ENCODE measurements at regions not wholly inside any gene's neighbourhood (a gene's known extent, or its start where the extent isn't known, plus 50 kb on each side); places are given as distances from the start of the nearest gene placed in this dataset.
"Not testable (repeated sequence)": the region's sequence is repeated elsewhere in the genome, so short reads cannot be mapped to it uniquely, and the experiment has no call there.

DNA sequence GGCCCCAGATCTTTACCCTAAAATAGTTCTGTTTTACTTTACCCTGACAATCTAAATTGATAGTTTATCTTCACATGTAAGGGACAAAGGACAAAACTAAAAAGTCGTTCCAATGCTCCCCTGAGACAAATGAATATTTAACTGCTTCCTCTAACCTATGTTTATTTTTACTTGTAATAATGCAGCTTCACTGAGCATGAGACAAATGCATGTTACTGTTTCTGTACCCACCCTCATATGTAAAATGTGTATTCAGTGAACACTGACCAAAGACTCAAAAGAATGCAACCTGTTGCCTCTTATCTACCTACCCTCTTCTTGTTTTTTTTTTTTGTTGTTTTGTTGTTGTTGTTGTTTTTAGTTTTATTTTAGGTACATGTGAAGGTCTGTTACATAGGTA, 1570.9 kb upstream of the SLC39A10 start:
- in situ Hi-C loops (cut with HindIII; ENCODE audit: low pct_unique_long_range_greater_than_20kb, low sequenced_read_pairs): no loop called here
- DNase-seq (ENCODE audit: low read depth, low spot score): no peak

DNA sequence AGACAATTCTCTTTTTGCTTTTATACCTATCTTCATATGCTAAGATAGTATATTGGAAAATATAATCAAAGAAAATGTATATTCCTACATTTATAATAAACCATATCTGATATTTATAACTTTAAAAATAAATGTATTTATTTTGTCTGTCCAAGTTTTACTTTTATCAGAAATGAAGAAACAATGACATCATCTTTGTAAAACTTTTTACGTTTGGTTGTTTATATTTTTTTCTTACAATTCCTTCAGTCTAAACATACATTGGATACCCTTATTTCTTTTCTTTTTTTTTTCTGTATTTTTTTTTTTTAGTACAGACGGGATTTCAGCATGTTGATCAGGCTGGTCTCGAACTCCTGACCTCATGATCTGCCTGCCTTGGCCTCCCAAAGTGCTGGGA, 1577.0 kb upstream of the SLC39A10 start:
- no peak for DNase-seq (ENCODE audit: low read depth, low spot score)
- in situ Hi-C loops (cut with HindIII; ENCODE audit: low pct_unique_long_range_greater_than_20kb, low sequenced_read_pairs): no loop called here

DNA sequence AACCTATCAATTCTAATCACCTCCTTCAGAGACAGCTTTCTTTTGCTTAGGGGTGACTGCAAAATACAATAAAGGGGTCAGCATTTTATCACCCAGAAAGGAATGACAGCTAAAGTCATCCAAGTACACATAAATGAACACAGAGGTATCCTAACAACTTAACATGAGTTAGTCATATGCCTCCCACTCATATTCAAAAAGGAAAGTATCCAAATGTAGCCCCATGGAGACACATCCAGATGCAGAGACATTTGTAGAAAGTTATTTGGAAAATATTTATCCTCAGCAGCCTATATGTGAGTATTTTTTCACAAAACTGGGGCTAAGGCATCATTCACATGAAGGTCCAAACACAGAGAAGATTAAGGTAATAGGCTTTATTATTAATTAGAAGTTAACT, 1579.7 kb upstream of the SLC39A10 start:
- in situ Hi-C loops (cut with HindIII; ENCODE audit: low pct_unique_long_range_greater_than_20kb, low sequenced_read_pairs): no loop called here
- DNase-seq (ENCODE audit: low read depth, low spot score): no peak

DNA sequence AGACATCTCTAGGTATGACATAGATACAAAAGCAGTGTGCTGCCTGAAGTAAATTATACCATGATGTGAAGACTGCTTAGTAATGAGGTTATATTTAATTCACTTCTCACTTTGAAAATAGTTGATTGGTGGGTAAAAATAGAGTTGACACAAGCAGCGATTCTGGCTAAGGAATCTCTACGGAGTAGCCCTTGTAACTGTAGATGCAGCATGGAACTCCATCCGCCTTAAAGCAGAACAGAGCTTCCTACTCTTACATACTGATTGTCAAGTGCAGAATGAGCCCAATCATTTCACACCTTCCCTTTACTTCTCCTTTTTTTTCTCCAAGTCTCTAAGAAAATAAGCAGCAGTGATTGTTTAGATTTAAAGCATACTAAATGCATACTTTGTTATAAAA, 1594.6 kb upstream of the SLC39A10 start:
- no peak for DNase-seq (ENCODE audit: low read depth, low spot score)
- in situ Hi-C loops (cut with HindIII; ENCODE audit: low pct_unique_long_range_greater_than_20kb, low sequenced_read_pairs): no loop called here

DNA sequence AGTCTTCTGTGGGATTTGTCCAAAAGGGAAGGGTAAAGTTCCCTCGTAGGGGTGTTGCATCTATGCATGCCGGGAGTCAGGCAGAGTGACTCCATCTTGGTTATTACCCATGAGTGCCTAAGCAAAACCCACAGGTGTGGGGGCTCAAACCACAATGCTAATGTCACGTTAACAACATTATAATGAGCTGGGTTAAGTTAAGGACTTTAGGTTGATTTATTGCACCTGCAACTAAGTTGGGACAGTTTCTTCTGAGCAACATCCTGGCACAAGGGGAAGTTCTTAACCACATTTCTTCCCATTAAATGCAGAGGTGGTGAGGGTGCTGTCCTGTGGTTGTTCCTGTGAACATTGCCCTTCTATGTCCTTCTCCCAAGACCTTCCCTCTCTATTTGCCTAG, 1596.8 kb upstream of the SLC39A10 start:
- no peak for DNase-seq (ENCODE audit: low read depth, low spot score)
- in situ Hi-C loops (cut with HindIII; ENCODE audit: low pct_unique_long_range_greater_than_20kb, low sequenced_read_pairs): no loop called here

DNA sequence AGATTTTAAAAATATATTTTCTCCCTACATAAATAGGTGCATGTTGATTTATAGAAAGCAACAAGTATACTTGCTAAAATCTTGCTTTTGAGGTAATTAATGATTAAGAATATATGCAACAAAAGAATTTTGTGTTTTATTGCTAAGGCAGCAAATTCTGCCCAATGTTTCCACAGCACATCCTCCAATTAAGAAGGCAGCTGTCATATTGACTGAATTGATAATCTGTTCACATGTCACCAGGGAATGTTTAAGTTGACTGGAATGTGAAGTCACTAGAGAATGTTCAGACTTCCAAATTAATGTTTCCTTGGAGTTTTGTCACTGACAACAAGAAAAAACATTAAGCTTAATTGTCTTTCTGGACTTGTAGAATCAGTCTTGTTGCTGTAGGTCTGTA, 1602.7 kb upstream of the SLC39A10 start:
- in situ Hi-C loops (cut with HindIII; ENCODE audit: low pct_unique_long_range_greater_than_20kb, low sequenced_read_pairs): no loop called here

DNA sequence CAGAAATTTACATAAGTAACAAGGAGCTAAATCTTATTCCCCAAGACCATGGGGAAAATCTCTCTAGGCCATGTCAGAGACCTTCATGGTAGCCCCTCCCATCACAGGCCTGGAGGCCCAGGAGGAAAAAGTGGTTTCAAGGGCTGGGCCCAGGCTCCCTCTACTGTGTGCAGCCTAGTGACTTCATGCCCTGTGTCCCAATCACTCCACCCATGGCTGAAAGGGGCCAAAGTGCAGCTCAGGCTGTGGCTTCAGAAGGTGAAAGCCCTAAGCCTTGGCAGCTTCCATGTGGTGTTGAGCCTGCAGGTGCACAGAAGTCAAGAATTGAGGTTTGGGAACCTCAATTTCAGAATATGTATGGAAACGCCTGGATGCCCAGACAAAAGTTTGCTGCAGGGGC, 1612.7 kb upstream of the SLC39A10 start:
- DNase-seq (ENCODE audit: low read depth, low spot score): no peak
- in situ Hi-C loops (cut with HindIII; ENCODE audit: low pct_unique_long_range_greater_than_20kb, low sequenced_read_pairs): no loop called here

More for the DNA sequence above, 1602.7 kb upstream of the SLC39A10 start:
- DNase-seq (ENCODE audit: low read depth, low spot score): no peak

DNA sequence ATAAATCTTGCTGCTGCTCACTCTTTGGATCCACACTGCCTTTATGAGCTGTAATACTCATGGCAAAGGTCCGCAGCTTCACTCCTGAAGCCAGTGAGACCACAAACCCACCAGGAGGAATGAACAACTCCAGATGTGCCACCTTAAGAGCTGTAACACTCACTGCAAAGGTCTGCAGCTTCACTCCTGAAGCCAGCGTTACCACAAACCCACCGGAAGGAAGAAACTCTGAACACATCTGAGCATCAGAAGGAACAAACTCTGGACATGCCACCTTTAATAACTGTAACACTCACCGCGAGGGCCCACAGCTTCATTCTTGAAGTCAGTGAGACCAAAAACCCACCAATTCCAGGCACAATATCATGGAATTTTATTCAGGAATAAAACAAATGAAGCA, 1635.9 kb upstream of the SLC39A10 start:
- in situ Hi-C loops (cut with HindIII; ENCODE audit: low pct_unique_long_range_greater_than_20kb, low sequenced_read_pairs); DNase-seq (ENCODE audit: low read depth, low spot score): not testable (repeated sequence)

DNA sequence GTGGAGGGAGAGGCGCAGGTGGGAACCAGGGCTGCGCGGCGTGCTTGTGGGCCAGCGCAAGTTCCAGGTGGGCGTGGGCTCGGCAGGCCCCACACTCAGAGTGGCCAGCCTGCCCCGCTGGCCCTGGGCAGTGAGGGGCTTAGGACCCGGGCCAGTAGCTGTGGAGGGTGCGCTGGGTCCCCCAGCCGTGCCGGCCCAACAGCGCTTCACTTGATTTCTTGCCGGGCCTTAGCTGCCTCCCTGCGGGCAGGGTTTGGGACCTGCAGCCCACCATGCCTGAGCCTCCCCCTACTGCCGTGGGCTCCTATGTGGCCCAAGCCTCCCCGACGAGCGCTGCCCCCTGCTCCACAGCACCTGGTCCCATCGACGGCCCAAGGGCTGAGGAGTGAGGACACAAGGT, 1636.9 kb upstream of the SLC39A10 start:
- no peak for DNase-seq (ENCODE audit: low read depth, low spot score)
- in situ Hi-C loops (cut with HindIII; ENCODE audit: low pct_unique_long_range_greater_than_20kb, low sequenced_read_pairs): no loop called here

DNA sequence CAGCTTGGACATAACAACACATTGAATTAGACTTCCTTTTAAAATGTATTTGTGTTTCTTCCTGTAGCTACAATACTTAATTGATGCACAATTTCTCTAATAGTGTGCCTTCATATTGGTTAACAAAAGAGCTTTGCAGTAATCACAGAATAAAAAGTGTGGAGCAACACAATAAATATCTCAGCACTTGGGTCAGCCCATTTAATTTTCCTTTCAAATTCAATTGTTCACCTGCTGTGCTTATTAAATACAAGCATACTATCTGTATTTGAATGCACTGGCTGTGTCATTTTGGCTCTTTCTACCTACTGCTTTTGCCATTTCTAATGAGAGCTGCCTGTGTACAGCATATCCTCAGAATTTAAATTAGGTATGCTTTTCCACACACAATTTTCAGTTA, 1641.3 kb upstream of the SLC39A10 start:
- no peak for DNase-seq (ENCODE audit: low read depth, low spot score)
- in situ Hi-C loops (cut with HindIII; ENCODE audit: low pct_unique_long_range_greater_than_20kb, low sequenced_read_pairs): no loop called here

DNA sequence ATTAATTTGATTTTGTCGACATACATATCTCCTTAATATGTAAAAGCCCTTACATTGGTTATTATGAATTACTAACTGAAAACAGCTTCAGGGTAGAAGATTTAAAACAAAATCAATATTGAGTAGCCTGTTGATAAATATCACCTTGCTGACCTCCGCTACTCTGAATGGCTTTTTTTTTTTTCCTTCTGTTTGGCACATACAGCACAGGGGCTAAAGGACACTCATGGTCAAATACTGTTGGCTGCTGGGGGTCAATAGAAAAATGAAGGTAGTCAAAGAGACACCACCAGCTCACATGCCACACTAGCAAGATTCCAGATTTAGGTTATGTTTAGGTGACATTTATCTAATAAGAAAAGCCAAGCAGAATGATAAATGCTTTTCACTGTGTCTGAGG, 1642.4 kb upstream of the SLC39A10 start:
- no peak for DNase-seq (ENCODE audit: low read depth, low spot score)
- in situ Hi-C loops (cut with HindIII; ENCODE audit: low pct_unique_long_range_greater_than_20kb, low sequenced_read_pairs): no loop called here

DNA sequence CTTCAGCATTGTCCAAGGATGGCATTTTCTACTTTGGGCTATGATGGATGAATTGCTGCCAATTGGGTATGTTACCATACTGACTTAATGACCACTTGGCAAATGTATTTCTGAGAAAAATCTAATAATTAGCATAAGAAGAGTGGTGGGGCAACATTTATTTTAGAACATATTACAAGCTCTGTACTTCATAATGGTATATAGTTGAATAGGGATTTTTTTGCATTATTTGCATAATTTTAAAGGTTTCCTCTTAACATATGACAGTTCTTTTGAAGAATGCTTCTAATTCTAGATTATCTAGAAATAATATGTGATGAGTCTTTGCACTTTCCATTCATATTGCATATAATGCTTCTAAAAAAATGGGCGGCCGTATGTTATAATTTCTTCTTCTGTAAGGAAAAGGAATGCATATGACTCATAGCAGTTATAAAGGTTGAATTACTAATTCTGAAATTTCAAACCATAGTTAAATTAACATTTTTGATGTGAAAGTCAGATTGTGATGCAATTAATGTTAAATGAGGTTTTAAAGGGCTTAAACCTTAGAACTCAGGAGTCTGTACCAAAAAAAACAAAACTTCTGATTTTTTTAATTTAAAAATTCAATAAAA, 1652.3 kb upstream of the SLC39A10 start:
- in situ Hi-C loops (cut with HindIII; ENCODE audit: low pct_unique_long_range_greater_than_20kb, low sequenced_read_pairs): no loop called here
- no peak for DNase-seq (ENCODE audit: low read depth, low spot score)

DNA sequence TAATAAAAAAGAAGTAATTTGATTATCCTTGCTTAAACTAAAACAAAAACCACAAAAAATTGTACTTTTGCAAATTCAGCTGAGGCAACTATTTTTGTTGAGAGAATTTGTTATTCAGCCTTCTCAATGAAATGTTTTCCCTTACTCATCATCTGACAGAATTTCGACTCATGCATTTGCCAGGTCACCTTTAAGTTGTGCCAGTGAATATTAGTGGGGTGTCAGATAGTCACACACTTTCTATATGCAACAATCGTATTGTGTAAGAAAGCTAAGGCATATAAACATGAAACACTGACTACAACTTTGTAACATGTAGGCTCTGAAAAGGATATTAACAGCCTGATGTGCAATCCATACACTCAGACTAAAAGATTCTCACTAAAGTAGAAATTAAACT, 1653.1 kb upstream of the SLC39A10 start:
- DNase-seq (ENCODE audit: low read depth, low spot score): no peak
- in situ Hi-C loops (cut with HindIII; ENCODE audit: low pct_unique_long_range_greater_than_20kb, low sequenced_read_pairs): no loop called here

DNA sequence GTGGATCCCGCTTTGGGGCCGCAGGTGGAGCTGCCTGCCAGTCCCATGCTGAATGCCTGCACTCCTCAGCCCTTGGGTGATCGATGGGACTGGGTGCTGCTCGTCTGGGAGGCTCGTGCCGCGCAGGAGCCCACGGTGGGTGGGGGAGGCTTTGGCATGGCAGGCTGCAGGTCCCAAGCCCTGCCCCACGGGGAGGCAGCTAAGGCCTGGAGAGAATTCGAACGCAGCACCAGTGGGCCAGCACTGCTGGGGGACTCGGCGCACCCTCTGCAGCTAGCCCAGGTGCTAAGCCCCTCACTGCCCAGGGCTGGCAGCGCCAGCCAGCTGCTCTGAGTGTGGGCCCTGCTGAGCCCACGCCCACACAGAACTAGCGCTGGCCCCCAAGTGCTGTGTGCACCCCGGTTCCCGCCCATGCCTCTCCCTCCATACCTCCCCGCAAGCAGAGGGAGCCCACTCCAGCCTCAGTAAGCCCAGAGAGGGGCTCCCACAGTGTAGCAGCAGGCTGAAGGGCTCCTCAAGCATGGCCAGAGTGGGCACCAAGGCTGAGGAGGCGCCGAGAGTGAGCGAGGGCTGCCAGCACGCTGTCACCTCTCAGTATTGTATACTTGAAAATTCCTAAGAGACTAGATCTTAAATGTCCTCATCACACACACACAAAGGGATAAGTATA, 1654.2 kb upstream of the SLC39A10 start:
- DNase-seq (ENCODE audit: low read depth, low spot score): no peak
- in situ Hi-C loops (cut with HindIII; ENCODE audit: low pct_unique_long_range_greater_than_20kb, low sequenced_read_pairs): no loop called here

DNA sequence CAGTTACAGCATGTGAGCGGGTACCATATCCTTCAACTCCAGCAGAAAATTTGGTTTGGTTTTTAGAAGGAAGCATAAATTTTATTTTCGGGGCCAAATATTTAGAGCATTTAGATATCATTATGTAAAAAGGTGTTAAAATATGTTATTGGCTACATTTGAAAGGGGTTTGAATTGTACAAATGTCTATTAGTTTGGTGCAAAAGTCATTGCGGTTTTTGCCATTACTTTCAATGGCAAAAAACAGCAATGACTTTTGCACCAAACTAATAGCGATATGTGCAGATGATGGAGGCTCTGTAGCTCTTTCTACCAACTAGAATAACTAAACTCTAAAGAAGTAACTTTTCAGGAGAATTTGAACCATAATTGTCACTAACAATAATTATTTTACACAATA, 1666.2 kb upstream of the SLC39A10 start:
- no peak for DNase-seq (ENCODE audit: low read depth, low spot score)
- in situ Hi-C loops (cut with HindIII; ENCODE audit: low pct_unique_long_range_greater_than_20kb, low sequenced_read_pairs): no loop called here

DNA sequence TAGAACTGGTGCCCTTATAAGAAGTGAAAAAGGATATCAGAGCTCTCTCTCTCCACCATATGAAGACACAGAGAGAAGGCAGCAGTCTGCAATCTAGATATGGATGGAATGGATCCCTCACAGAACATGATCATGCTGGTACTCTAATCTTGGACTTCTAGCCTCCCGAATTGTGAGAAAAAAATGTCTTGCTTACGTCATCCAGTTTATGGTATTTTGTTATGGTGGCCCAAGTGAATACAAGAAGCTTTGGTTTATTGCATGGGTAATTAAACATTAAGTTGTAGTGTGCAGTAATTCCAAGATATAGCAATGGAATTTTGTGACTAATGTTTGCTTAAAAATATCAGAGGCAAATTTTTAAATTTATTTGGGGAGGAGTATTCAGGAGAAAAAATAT, 1667.4 kb upstream of the SLC39A10 start:
- in situ Hi-C loops (cut with HindIII; ENCODE audit: low pct_unique_long_range_greater_than_20kb, low sequenced_read_pairs): no loop called here
- no peak for DNase-seq (ENCODE audit: low read depth, low spot score)

DNA sequence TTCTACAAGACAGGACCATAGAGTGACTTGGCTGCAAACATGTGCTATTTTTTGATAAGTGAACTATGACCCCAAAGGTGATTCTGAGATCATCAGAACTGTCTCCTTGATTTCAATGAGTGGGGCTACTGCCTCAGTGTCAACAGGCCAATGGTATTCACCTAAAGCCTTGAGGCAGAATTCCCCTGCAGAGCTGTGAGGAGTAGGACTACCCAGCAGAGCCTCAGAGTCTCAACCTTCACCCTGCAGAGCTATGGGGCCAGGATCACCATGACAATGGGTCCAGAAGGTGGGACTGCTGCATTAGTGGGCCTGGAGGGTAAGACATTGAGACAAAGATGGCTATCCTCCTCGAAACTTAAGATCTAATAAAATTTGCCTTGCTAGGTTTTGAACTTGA, 1668.2 kb upstream of the SLC39A10 start:
- DNase-seq (ENCODE audit: low read depth, low spot score): no peak
- in situ Hi-C loops (cut with HindIII; ENCODE audit: low pct_unique_long_range_greater_than_20kb, low sequenced_read_pairs): no loop called here

DNA sequence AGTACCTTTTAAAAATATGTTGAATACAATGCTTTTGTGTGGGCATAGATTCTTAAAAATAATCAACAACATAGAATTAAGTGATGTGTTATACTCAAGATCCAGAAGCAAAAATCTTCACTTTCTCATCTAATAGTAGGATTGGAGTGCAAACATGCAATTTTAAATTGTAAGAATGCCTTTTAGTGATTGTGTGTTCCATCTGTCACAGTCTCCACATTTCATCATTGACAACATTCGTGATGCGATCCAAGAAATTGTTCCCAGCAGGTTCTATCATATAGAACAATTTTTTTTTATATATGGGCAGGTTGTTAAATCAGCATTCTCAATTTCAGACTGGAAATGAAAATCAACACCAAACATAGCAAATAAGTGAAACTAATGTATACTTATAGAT, 1671.8 kb upstream of the SLC39A10 start:
- no peak for DNase-seq (ENCODE audit: low read depth, low spot score)
- in situ Hi-C loops (cut with HindIII; ENCODE audit: low pct_unique_long_range_greater_than_20kb, low sequenced_read_pairs): no loop called here

DNA sequence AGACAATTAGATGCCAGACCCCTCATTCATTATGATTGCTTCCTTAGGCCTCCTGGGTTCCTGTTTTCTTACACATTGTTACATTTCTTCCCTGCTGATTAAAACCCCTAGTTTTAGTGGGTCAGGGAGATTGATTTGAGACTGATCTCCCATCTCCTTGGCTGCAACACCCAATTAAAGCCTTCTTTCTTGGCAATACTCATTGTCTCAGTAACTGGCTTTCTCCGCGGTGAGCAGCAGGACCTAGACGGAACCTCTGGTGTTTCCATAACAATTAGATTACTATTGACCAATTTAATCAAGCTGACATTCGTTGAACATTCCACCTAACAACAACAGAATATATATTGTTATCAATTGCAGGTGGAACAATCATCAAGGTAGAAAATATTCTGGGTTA, 1676.4 kb upstream of the SLC39A10 start:
- in situ Hi-C loops (cut with HindIII; ENCODE audit: low pct_unique_long_range_greater_than_20kb, low sequenced_read_pairs): no loop called here
- no peak for DNase-seq (ENCODE audit: low read depth, low spot score)

DNA sequence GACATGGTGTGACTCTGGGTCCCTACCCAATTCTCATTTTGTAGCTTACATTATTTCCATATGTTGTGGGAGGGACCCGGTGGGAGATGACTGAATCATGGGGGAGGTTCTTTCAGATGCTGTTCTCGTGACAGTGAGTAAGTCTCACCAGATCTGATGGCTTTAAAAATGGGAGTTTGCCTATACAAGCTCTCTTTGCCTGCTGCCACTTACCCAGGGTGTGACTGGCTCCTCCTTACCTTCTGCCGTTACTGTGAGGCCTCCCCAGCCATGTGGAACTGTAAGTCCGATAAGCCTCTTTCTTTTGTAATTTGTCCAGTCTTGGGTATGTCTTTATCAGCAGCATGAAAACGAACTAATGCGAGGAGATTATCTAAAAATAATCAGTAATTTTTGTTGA, 1683.2 kb upstream of the SLC39A10 start:
- peak; percentile 56 for DNase-seq (ENCODE audit: low read depth, low spot score)
- in situ Hi-C loops (cut with HindIII; ENCODE audit: low pct_unique_long_range_greater_than_20kb, low sequenced_read_pairs): no loop called here
